CD4-positive, alpha-beta T cell treated with Interleukin-12 subunit alpha and Interleukin-12 subunit beta, for 1 hour (primary cell): ENCODE measurements at regions not wholly inside any gene's neighbourhood (a gene's known extent, or its start where the extent isn't known, plus 50 kb on each side); places are given as distances from the start of the nearest gene placed in this dataset.
A peak's percentile ranks its signal among the peaks of the same experiment; 100 is the strongest.

Experiments
- DNase-seq: peaks from one replicate; pipeline ENCODE4 v3.0.0-alpha.2; 2020

- DNase-seq, result no peak
These were observed 212.2 kb upstream of the PROK2 start for GRCh38 chr3:71997066-71997653.

DNA sequence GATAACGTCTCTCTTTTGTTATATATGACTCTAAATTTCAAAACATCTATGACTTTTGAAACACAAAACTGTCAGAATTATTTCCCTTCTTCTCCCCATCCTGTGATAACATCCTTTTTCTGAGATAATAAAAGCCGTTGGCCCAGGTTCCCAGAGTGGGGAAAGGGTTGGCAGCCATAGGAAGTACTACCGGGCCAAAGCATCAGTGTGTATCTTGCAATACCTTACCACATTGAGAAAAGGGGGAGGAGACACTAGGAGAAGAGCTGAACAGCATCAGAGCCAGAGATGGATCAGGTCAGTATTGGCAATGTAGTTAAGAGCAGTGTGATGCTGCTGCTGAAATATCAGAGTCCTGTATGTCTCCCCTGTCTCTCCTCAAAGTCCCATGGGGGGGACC, 210.0 kb upstream of the PROK2 start:
- no peak for DNase-seq

- DNase-seq, result no peak
These were observed 209.3 kb upstream of the PROK2 start for GRCh38 chr3:71994203-71994602.

GRCh38 chr3:71991681-71992080, 206.7 kb upstream of the PROK2 start:
- DNase-seq, result no peak

GRCh38 chr3:71991046-71991445, 206.1 kb upstream of the PROK2 start:
- no peak for DNase-seq

GRCh38 chr3:71990545-71990944, 205.6 kb upstream of the PROK2 start:
- DNase-seq, result no peak

- no peak for DNase-seq
These were observed 204.2 kb upstream of the PROK2 start for GRCh38 chr3:71989165-71989564.

- DNase-seq, result no peak
These were observed 202.9 kb upstream of the PROK2 start for GRCh38 chr3:71987828-71988227.

DNA sequence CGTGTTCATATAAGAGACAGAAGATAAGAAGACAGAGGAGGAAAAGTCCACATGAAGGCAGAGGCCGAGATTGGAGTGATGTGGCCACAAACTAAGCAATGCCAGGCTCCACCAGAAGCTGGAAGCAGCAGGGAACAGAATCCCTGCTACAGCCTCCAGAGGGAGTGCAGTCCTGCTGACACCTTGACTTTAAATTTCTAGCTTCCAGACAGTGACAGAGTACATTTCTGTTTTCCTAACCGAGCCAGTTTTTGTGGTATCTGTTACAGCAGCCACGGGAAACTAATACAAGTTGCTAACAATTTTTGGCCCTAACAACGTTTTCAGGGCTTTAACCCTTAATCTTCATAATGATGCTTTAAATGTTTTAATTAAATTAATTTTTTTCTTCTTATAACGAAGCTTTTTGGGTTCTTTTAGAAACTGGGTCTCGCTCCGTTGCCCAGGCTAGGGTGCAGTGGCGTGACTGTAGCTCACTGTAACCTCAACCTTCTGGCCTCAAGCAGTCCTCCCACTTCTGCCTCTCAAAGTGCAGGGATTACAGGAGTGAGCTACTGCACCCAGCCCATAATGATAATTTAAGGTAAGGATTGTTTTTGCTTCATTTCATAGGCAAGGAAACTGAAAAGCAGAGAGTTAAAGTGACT, 202.3 kb upstream of the PROK2 start:
- DNase-seq, result no peak

- DNase-seq, result no peak
These were observed 201.7 kb upstream of the PROK2 start for GRCh38 chr3:71986606-71987005.

DNA sequence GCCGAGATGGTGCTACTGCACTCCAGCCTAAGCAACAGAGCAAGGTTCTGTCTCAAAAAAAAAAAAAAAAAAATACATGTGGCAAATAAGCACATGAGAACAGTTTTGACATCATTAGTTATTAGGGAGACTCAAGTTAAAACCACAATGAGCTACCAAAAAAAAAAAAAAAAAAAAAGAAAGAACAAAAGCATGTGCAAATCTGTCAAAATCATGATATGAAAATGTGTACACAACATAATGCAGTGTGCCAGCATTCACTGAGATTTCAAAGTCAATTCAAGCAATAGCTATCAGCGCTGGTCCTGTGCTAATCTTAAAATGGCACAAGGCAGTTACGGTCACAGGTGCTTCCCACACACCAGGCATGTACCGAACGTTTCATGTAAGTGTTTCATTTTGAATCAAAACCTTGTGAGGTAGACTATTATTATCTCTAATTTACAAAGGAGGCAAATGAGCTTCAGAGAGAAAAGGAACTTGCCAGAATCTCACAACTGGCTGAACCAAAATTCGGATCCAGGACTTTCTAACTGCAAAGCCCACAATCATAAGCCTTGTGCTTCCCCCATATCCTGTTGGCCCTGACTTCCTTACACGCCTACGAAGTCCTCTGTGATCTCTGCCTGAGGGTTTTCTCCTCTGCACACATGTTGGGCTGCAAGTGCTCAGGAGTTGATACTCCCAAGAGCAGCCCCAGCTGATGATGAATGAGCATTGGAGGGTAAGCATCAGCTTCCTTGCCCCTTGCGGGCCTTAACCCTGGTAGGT, 200.1 kb upstream of the PROK2 start:
- no peak for DNase-seq

GRCh38 chr3:71983694-71984093, 198.7 kb upstream of the PROK2 start:
- DNase-seq, result no peak

- peak; percentile 3 for DNase-seq
These were observed 197.7 kb upstream of the PROK2 start for GRCh38 chr3:71982506-71983258.

GRCh38 chr3:71979175-71979574, 194.2 kb upstream of the PROK2 start:
- DNase-seq, result no peak

GRCh38 chr3:71978150-71978721, 193.3 kb upstream of the PROK2 start:
- no peak for DNase-seq

DNA sequence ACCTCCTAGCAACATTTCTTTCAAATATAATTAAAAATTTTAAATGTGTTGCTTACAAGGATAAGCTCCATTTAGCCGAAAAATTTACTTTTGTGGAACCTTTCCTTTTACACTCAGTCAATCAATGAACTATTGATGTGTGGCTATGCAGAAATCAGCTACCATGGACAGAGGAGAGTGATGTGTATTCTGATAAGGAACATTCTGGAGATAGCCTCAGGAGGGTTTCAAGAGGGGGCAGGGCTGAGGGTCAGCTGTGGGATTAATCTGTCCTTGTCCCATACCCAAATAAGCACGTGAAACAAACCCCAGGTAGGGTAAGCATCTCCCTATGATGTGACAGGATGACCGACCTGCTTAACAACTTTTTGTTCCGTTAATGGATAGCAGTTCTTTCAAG, 192.6 kb upstream of the PROK2 start:
- no peak for DNase-seq

- no peak for DNase-seq
These were observed 190.6 kb upstream of the PROK2 start for GRCh38 chr3:71975573-71975972.

- no peak for DNase-seq
These were observed 189.8 kb upstream of the PROK2 start for GRCh38 chr3:71974786-71975185.

GRCh38 chr3:71973274-71974030, 188.5 kb upstream of the PROK2 start:
- no peak for DNase-seq

DNA sequence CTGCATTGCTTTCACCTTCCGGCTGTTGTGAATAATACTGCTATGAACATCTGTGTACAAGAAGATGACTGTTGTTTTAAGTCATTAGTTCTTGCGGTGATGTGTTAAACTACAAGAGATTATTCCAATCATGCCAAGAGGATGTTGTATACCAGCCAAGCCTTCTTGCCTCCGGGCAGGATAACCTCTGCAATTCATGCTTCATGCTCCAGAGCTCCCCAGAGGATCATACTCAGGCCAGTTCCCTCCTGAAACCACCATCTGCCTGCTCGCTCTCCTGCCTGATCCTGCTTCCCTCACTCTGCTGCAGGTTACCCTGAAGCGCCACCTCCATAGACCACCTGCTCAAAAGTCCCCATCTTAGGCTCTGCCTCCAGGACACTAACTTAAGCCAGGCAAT, 187.1 kb upstream of the PROK2 start:
- no peak for DNase-seq

- no peak for DNase-seq
These were observed 183.6 kb upstream of the PROK2 start for GRCh38 chr3:71968544-71968943.

- DNase-seq, result no peak
These were observed 181.2 kb upstream of the PROK2 start for GRCh38 chr3:71966185-71966584.
